ENCODE measurements at regions not wholly inside any gene's neighbourhood (a gene's known extent, or its start where the extent isn't known, plus 50 kb on each side); places are given as distances from the start of the nearest gene placed in this dataset.

DNA sequence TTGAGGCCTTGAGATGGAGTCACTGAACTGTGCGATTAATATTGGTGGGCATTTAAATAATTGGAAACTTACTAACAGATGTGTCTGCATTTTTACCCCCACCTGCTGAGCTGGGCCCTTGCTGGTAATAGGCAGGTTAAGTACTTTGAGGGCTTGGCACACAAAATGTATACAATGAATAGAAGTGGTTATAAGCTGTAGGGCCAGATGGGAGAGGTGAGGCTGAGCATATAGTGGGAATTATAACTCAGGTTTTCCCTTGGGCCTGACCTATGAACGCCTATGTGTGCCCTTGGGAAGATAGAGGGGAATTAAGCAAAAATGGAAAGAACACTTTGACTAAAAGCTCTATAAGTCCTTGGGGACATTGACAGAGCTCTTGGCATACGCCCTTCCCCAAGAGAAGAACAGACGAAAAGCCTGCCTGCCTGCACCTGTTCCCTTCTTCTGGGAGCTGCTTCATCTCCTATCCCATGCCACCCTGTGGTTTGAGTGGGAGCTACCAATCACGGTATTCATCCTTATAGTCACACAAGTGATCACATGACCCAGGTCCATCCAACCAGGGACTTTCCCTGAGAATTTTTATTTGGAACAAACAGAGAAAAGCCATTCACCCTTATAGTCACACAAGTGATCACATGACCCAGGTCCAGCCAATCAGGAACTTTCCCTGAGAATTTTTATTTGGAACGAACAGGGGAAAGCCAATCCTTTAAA, 260.7 kb upstream of the CSF3R start:
- no peaks in the 10 kb centered on the region for H3K27me3 ChIP-seq
- no peaks in the 10 kb centered on the region for H3K36me3 ChIP-seq
- H3K4me3 ChIP-seq = no peak overlapping the region
- H3K9ac ChIP-seq (ENCODE audit: low read depth in 2 of 2, low read length in 2 of 2) = no peak overlapping the region
- no peaks in the 10 kb centered on the region for H3K4me1 ChIP-seq
- no peak overlapping the region for H3K27ac ChIP-seq
- no peaks in the 10 kb centered on the region for H3K9me3 ChIP-seq
- DNase-seq = no peak
- intact Hi-C loops (cut with DNase I) = no loop called here
- TF ChIP-seq, protein P1, sequence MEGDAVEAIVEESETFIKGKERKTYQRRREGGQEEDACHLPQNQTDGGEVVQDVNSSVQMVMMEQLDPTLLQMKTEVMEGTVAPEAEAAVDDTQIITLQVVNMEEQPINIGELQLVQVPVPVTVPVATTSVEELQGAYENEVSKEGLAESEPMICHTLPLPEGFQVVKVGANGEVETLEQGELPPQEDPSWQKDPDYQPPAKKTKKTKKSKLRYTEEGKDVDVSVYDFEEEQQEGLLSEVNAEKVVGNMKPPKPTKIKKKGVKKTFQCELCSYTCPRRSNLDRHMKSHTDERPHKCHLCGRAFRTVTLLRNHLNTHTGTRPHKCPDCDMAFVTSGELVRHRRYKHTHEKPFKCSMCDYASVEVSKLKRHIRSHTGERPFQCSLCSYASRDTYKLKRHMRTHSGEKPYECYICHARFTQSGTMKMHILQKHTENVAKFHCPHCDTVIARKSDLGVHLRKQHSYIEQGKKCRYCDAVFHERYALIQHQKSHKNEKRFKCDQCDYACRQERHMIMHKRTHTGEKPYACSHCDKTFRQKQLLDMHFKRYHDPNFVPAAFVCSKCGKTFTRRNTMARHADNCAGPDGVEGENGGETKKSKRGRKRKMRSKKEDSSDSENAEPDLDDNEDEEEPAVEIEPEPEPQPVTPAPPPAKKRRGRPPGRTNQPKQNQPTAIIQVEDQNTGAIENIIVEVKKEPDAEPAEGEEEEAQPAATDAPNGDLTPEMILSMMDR (IDR thresholded peaks at IDR 0.05) = no peak

DNA sequence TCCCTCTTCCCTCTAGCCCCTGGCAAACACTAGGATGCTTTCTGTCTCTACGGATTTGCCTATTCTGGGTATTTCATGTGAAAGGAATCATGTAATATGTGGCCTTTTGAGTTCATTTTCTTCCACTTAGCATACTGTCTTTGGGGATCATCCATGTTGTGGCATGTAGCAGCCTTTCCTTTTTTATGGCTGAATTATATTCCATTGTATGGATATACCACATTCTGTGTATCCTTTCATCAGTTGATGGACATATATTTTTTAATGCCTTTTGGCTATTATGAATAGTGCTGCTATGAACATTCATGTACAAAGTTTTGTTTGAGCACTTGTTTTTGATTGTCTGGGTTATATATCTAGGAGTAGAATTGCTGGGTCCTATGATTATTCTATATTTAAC, 258.4 kb upstream of the CSF3R start:
- Histone ChIP-seq H3K27me3 (no peaks in the 10 kb centered on the region), H3K4me3 (no peak overlapping the region), H3K27ac (no peak overlapping the region), H3K9ac (ENCODE audit: low read depth in 2 of 2, low read length in 2 of 2) (no peak overlapping the region), H3K36me3 (no peaks in the 10 kb centered on the region), H3K9me3 (no peaks in the 10 kb centered on the region), H3K4me1 (no peaks in the 10 kb centered on the region)
- TF ChIP-seq, protein P1 (IDR thresholded peaks at IDR 0.05) = no peak
- no peak for DNase-seq
- intact Hi-C loops (cut with DNase I) = no loop called here

GRCh38 chr1:36740446-36740845, 257.7 kb upstream of the CSF3R start:
- TF ChIP-seq, protein P1 (IDR thresholded peaks at IDR 0.05) = no peak
- H3K9ac ChIP-seq (ENCODE audit: low read depth in 2 of 2, low read length in 2 of 2) = no peak overlapping the region
- no peak overlapping the region for H3K4me3 ChIP-seq
- no peaks in the 10 kb centered on the region for H3K36me3 ChIP-seq
- no peak overlapping the region for H3K27ac ChIP-seq
- DNase-seq = no peak
- intact Hi-C loops (cut with DNase I) = no loop called here
- no peaks in the 10 kb centered on the region for H3K27me3 ChIP-seq
- no peaks in the 10 kb centered on the region for H3K9me3 ChIP-seq
- H3K4me1 ChIP-seq = no peaks in the 10 kb centered on the region

DNA sequence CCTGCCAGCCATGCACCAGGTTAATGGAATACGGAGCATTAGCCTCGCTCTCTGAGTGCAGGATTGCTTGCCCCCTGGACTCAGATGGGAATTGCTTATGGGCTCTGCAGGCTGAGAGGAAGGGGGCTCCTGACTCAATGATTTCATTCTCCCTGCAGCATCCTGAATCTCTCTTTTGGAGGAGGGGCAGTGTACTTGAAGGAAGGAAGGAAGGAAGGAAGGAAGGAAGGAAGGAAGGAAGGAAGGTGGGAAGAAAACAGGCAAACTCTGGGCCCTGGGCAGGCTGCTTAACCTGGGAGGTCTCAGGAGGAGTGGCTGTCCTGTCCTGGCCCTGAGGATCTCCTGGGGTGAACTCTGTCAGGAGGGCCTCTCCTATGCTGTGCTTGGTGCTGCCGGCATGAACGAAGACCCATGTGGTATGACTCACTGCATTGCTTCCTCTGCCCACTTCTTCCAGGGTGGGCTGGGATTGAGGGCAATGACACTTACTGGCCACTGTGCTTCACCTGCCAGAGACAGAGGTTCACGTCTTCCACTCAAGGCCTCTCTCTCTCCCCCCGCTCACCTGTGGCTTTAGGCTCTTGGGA, 257.1 kb upstream of the CSF3R start:
- H3K27me3 ChIP-seq = no peaks in the 10 kb centered on the region
- no peak overlapping the region for H3K4me3 ChIP-seq
- H3K9me3 ChIP-seq = no peaks in the 10 kb centered on the region
- H3K4me1 ChIP-seq = no peaks in the 10 kb centered on the region
- intact Hi-C loops (cut with DNase I) = no loop called here
- TF ChIP-seq, protein P1 (IDR thresholded peaks at IDR 0.05) = no peak
- H3K36me3 ChIP-seq = no peaks in the 10 kb centered on the region
- DNase-seq = no peak
- H3K27ac ChIP-seq = no peak overlapping the region
- H3K9ac ChIP-seq (ENCODE audit: low read depth in 2 of 2, low read length in 2 of 2) = no peak overlapping the region

- no peak overlapping the region for H3K27ac ChIP-seq
- no peaks in the 10 kb centered on the region for H3K4me1 ChIP-seq
- intact Hi-C loops (cut with DNase I) = no loop called here
- H3K36me3 ChIP-seq = no peaks in the 10 kb centered on the region
- no peak for DNase-seq
- no peaks in the 10 kb centered on the region for H3K27me3 ChIP-seq
- H3K9ac ChIP-seq (ENCODE audit: low read depth in 2 of 2, low read length in 2 of 2) = no peak overlapping the region
- no peak overlapping the region for H3K4me3 ChIP-seq
- no peaks in the 10 kb centered on the region for H3K9me3 ChIP-seq
- TF ChIP-seq, protein P1 (IDR thresholded peaks at IDR 0.05) = no peak
These were observed 255.5 kb upstream of the CSF3R start for GRCh38 chr1:36738245-36738644.

Measured in colonic mucosa (tissue), 4 donors.